ENCODE measurements at regions not wholly inside any gene's neighbourhood (a gene's known extent, or its start where the extent isn't known, plus 50 kb on each side); places are given as distances from the start of the nearest gene placed in this dataset.
"Not testable (repeated sequence)": the region's sequence is repeated elsewhere in the genome, so short reads cannot be mapped to it uniquely, and the experiment has no call there.

- TF ChIP-seq CTCF (IDR thresholded peaks at IDR 0.05; ENCODE audit: insufficient read depth in 1 of 2, low read depth in 1 of 2, low read length in 1 of 2, severe bottlenecking in 1 of 2, unreplicated experiment in 1 of 2), result no peak
- DNase-seq, result no peak
- Histone ChIP-seq H3K4me1 (no peaks in the 10 kb centered on the region), H3K27me3 (replicated peaks; ENCODE audit: control insufficient read depth, insufficient read depth, low read length) (no peaks in the 10 kb centered on the region), H3K9me3 (no peaks in the 10 kb centered on the region), H3K36me3 (ENCODE audit: control insufficient read depth, insufficient read depth, low read length) (no peaks in the 10 kb centered on the region), H3K4me3 (ENCODE audit: low read depth, low read length) (no peak overlapping the region)
- no peak overlapping the region for H3K27ac Mint-ChIP-seq (ENCODE audit: unreplicated experiment)
- no TSS peak for BruUV-seq (replicated peaks)
- no peak overlapping the region for H3K4me3 Mint-ChIP-seq (ENCODE audit: unreplicated experiment)
- no peaks in the 10 kb centered on the region for H3K9me3 Mint-ChIP-seq (ENCODE audit: unreplicated experiment)
- H3K36me3 Mint-ChIP-seq (ENCODE audit: insufficient read depth, unreplicated experiment), result no peaks in the 10 kb centered on the region
- intact Hi-C loops (cut with micrococcal nuclease; ENCODE audit: unreplicated experiment), result no loop called here
- ChIA-PET POLR2A (no interaction called here), CTCF (interaction anchor here (0.6 kb wide), 1 partner anchor 1014 kb away, joined by 3 read pairs; no protein-coding TSS in a partner anchor)
- no peaks in the 10 kb centered on the region for H3K27me3 Mint-ChIP-seq (ENCODE audit: insufficient read depth, unreplicated experiment)
- no peaks in the 10 kb centered on the region for H3K4me1 Mint-ChIP-seq (ENCODE audit: low read depth, unreplicated experiment)
Observed at GRCh38 chr21:28124541-28124940, 868.1 kb downstream of the LTN1 start.

GRCh38 chr21:28118570-28118969, 874.1 kb downstream of the LTN1 start:
- no peak overlapping the region for H3K4me3 ChIP-seq (ENCODE audit: low read depth, low read length)
- TF ChIP-seq CTCF (IDR thresholded peaks at IDR 0.05; ENCODE audit: insufficient read depth in 1 of 2, low read depth in 1 of 2, low read length in 1 of 2, severe bottlenecking in 1 of 2, unreplicated experiment in 1 of 2), result no peak
- POLR2A ChIA-PET, result no interaction called here
- BruUV-seq (replicated peaks), result no TSS peak
- peaks cover 12% of the 10 kb centered on the region for H3K9me3 Mint-ChIP-seq (ENCODE audit: unreplicated experiment)
- H3K27me3 ChIP-seq (replicated peaks; ENCODE audit: control insufficient read depth, insufficient read depth, low read length), result no peaks in the 10 kb centered on the region
- H3K4me3 Mint-ChIP-seq (ENCODE audit: unreplicated experiment), result no peak overlapping the region
- no peaks in the 10 kb centered on the region for H3K36me3 Mint-ChIP-seq (ENCODE audit: insufficient read depth, unreplicated experiment)
- no peaks in the 10 kb centered on the region for H3K27me3 Mint-ChIP-seq (ENCODE audit: insufficient read depth, unreplicated experiment)
- H3K27ac Mint-ChIP-seq (ENCODE audit: unreplicated experiment), result no peak overlapping the region
- H3K4me1 ChIP-seq, result no peaks in the 10 kb centered on the region
- intact Hi-C loops (cut with micrococcal nuclease; ENCODE audit: unreplicated experiment), result no loop called here
- no peaks in the 10 kb centered on the region for H3K36me3 ChIP-seq (ENCODE audit: control insufficient read depth, insufficient read depth, low read length)
- H3K4me1 Mint-ChIP-seq (ENCODE audit: low read depth, unreplicated experiment), result no peaks in the 10 kb centered on the region
- CTCF ChIA-PET, result no interaction called here
- DNase-seq, result no peak
- H3K9me3 ChIP-seq, result no peaks in the 10 kb centered on the region

GRCh38 chr21:28114986-28115385, 877.7 kb downstream of the LTN1 start:
- H3K27me3 Mint-ChIP-seq (ENCODE audit: insufficient read depth, unreplicated experiment); CTCF ChIA-PET; H3K27ac Mint-ChIP-seq (ENCODE audit: unreplicated experiment); H3K4me3 ChIP-seq (ENCODE audit: low read depth, low read length); POLR2A ChIA-PET; H3K36me3 Mint-ChIP-seq (ENCODE audit: insufficient read depth, unreplicated experiment); DNase-seq; H3K4me1 Mint-ChIP-seq (ENCODE audit: low read depth, unreplicated experiment); BruUV-seq (replicated peaks); H3K4me3 Mint-ChIP-seq (ENCODE audit: unreplicated experiment); intact Hi-C loops (cut with micrococcal nuclease; ENCODE audit: unreplicated experiment); H3K4me1 ChIP-seq; H3K36me3 ChIP-seq (ENCODE audit: control insufficient read depth, insufficient read depth, low read length); H3K27me3 ChIP-seq (replicated peaks; ENCODE audit: control insufficient read depth, insufficient read depth, low read length); H3K9me3 ChIP-seq: not testable (repeated sequence)
- peaks cover 12% of the 10 kb centered on the region for H3K9me3 Mint-ChIP-seq (ENCODE audit: unreplicated experiment)

GRCh38 chr21:28113718-28114117, 879.0 kb downstream of the LTN1 start:
- Histone ChIP-seq H3K27me3 (replicated peaks; ENCODE audit: control insufficient read depth, insufficient read depth, low read length) (no peaks in the 10 kb centered on the region), H3K4me3 (ENCODE audit: low read depth, low read length) (no peak overlapping the region), H3K9me3 (no peaks in the 10 kb centered on the region), H3K36me3 (ENCODE audit: control insufficient read depth, insufficient read depth, low read length) (no peaks in the 10 kb centered on the region), H3K4me1 (no peaks in the 10 kb centered on the region)
- Mint-ChIP-seq H3K27ac (ENCODE audit: unreplicated experiment) (no peak overlapping the region), H3K36me3 (ENCODE audit: insufficient read depth, unreplicated experiment) (no peaks in the 10 kb centered on the region), H3K9me3 (ENCODE audit: unreplicated experiment) (peaks cover 10% of the 10 kb centered on the region), H3K4me1 (ENCODE audit: low read depth, unreplicated experiment) (no peaks in the 10 kb centered on the region), H3K4me3 (ENCODE audit: unreplicated experiment) (no peak overlapping the region), H3K27me3 (ENCODE audit: insufficient read depth, unreplicated experiment) (no peaks in the 10 kb centered on the region)
- BruUV-seq (replicated peaks), result no TSS peak
- intact Hi-C loops (cut with micrococcal nuclease; ENCODE audit: unreplicated experiment), result no loop called here
- CTCF ChIA-PET, result no interaction called here
- DNase-seq, result no peak
- TF ChIP-seq CTCF (IDR thresholded peaks at IDR 0.05; ENCODE audit: insufficient read depth in 1 of 2, low read depth in 1 of 2, low read length in 1 of 2, severe bottlenecking in 1 of 2, unreplicated experiment in 1 of 2), result no peak
- POLR2A ChIA-PET, result no interaction called here

Data from Caco-2 (cell line).